ENCODE measurements at regions not wholly inside any gene's neighbourhood (a gene's known extent, or its start where the extent isn't known, plus 50 kb on each side); places are given as distances from the start of the nearest gene placed in this dataset.
"Not testable (repeated sequence)": the region's sequence is repeated elsewhere in the genome, so short reads cannot be mapped to it uniquely, and the experiment has no call there.

DNA sequence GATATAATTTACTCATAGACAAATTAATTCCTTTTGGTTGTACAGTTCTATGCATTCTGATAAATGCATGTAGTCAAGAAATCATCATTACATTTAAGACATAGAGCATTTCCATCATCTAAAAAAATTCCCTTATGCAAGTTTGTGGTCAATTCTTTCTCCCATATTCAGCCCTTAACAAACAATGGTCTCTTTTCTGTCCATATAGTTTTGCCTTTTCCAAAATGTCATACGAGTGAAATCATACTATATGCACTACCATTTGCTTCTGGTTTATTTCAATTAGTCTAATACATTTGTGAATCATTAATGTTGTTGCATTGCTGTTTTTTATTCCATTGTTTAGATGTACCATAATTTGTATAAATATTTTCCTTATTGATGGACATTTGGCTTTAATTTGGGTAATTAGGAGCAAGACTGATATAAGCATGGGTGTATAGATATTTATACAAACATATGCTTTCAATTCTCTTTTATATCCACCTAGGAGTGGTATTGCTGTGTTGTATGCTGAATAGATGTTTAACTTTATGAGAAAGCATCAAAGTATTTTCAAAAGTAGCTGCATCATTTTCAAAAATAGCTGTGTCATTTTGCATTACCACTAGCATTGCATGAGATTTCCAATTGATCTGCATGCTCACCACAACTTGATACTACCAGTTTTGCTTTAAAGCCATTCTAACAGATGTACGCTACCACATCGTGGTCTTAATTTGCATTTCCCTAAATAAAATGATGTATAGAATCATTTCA, 397.0 kb upstream of the ADAMTS5 start:
- TF ChIP-seq, protein P1, sequence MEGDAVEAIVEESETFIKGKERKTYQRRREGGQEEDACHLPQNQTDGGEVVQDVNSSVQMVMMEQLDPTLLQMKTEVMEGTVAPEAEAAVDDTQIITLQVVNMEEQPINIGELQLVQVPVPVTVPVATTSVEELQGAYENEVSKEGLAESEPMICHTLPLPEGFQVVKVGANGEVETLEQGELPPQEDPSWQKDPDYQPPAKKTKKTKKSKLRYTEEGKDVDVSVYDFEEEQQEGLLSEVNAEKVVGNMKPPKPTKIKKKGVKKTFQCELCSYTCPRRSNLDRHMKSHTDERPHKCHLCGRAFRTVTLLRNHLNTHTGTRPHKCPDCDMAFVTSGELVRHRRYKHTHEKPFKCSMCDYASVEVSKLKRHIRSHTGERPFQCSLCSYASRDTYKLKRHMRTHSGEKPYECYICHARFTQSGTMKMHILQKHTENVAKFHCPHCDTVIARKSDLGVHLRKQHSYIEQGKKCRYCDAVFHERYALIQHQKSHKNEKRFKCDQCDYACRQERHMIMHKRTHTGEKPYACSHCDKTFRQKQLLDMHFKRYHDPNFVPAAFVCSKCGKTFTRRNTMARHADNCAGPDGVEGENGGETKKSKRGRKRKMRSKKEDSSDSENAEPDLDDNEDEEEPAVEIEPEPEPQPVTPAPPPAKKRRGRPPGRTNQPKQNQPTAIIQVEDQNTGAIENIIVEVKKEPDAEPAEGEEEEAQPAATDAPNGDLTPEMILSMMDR (IDR thresholded peaks at IDR 0.05; ENCODE audit: borderline replicate concordance, control extremely low read depth, extremely low read depth, insufficient read depth, missing control alignments): no peak
- in situ Hi-C loops (cut with MboI; ENCODE audit: low sequenced_read_pairs, unreplicated experiment): no loop called here
- DNase-seq (ENCODE audit: low spot score): no peak

DNA sequence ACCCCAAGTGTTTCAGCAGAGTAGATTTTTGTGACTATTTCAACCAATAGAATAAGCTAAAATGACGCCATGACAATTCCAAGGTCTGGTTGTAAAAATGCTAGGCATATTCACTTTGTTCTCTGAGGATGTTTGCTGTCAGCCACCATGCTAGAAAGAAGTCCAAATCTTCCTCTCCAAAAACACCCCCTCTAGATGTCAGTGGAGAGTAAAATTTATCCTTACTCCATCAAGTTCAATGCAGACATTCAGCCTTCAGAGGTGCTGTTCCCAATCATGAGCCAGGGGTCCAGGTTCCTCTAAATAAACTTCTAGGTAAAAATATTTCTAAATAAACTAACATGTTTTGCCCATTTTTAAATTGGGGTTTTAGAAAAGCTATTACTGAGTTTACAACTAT, 395.4 kb upstream of the ADAMTS5 start:
- in situ Hi-C loops (cut with MboI; ENCODE audit: low sequenced_read_pairs, unreplicated experiment): no loop called here
- TF ChIP-seq, protein P1 (IDR thresholded peaks at IDR 0.05; ENCODE audit: borderline replicate concordance, control extremely low read depth, extremely low read depth, insufficient read depth, missing control alignments): no peak
- no peak for DNase-seq (ENCODE audit: low spot score)

DNA sequence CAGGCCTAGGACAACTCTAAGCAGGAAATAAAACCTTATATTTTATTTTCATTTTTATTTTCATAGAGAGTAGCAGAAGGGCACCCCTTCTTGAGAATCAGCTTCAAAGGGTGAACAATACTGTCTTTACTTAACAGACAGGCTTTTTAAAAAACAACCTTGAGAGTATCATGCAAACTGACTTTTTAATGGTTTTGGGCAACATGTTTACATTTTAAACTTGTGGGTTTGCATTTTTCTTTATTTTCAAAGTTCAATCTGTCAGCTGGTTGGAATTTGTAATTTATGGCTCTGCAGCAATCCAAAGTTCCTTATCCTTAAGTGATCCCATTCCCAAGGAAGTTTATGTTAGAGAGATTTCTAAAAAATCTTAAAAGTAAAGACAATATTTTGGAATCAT, 392.3 kb upstream of the ADAMTS5 start:
- in situ Hi-C loops (cut with MboI; ENCODE audit: low sequenced_read_pairs, unreplicated experiment): no loop called here
- TF ChIP-seq, protein P1 (IDR thresholded peaks at IDR 0.05; ENCODE audit: borderline replicate concordance, control extremely low read depth, extremely low read depth, insufficient read depth, missing control alignments): no peak

DNA sequence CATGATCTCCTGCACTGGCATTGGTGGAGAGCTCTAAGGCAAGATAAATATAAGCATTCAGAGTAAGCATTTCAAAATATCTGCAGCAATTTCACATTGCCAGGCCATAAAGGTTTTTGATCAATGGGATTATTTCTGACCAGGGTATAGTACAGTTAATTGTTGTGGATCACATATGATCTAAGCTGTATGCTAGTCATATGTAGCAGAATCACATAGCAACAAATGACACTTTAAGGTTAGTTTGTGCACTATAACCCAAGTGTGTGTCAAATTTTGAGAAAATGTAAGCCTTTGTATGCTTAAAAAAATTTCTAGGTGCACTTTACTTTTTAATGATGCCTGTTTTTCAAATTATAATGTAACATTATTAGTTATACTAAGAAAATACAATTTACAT, 386.0 kb upstream of the ADAMTS5 start:
- TF ChIP-seq, protein P1 (IDR thresholded peaks at IDR 0.05; ENCODE audit: borderline replicate concordance, control extremely low read depth, extremely low read depth, insufficient read depth, missing control alignments): no peak
- DNase-seq (ENCODE audit: low spot score): no peak

More for the DNA sequence above, 392.3 kb upstream of the ADAMTS5 start:
- no peak for DNase-seq (ENCODE audit: low spot score)

DNA sequence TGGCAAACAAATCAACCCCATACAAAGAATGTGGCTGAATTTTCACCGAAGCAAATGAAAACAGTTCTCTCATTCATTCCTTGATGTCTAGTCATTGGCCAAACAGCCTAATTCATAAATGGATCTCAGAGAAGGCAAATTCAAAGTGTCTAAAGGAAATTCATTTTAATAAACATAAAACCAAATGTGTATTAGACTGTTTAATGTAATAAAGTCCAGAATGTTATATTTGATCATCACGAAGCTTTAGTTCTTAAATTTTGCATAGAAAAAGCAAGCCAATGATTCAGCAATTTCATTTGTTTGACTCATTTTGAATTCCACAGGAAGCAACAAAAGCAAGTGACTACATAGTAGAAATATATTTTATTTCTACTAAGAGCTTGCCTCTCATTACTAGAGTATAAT, 379.2 kb upstream of the ADAMTS5 start:
- in situ Hi-C loops (cut with MboI; ENCODE audit: low sequenced_read_pairs, unreplicated experiment): no loop called here
- TF ChIP-seq, protein P1 (IDR thresholded peaks at IDR 0.05; ENCODE audit: borderline replicate concordance, control extremely low read depth, extremely low read depth, insufficient read depth, missing control alignments): no peak
- no peak for DNase-seq (ENCODE audit: low spot score)

More for the DNA sequence above, 386.0 kb upstream of the ADAMTS5 start:
- in situ Hi-C loops (cut with MboI; ENCODE audit: low sequenced_read_pairs, unreplicated experiment): no loop called here

DNA sequence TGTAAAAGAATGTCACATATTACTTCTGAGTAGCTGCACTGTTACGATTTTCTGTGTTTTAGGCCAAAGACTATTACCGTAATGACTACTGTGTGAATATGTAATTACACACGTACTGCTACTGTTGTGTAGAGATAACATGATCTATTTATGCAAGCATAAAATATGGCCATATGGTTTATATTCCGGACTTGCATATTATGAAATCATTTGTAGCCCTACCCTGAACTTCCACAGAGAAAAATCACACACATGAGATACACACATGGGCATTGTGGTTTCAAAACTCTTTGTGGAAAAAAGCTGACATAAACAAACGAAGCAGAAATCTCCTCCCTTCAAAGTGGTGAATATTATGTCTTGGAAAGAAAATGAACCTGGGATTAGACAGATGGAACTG, 373.0 kb upstream of the ADAMTS5 start:
- no peak for DNase-seq (ENCODE audit: low spot score)
- TF ChIP-seq, protein P1 (IDR thresholded peaks at IDR 0.05; ENCODE audit: borderline replicate concordance, control extremely low read depth, extremely low read depth, insufficient read depth, missing control alignments): no peak
- in situ Hi-C loops (cut with MboI; ENCODE audit: low sequenced_read_pairs, unreplicated experiment): no loop called here

DNA sequence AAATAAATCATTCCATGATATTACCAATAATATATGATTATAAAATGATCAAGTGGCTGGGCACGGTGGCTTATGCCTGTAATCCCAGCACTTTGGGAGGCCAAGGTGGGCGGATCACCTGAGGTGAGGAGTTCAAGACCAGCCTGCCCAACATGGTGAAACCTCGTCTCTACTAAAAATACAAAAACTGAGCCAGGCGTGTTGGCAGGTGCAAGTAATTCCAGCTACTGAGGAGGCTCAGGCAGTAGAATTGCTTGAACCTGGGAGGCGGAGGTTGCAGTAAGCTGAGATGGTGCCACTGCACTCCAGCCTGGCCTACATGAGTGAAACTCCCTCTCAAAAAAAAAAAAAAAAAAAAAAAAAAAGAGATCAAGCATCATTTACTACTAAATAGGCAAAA, 371.1 kb upstream of the ADAMTS5 start:
- DNase-seq (ENCODE audit: low spot score); in situ Hi-C loops (cut with MboI; ENCODE audit: low sequenced_read_pairs, unreplicated experiment): not testable (repeated sequence)
